ENCODE measurements at regions not wholly inside any gene's neighbourhood (a gene's known extent, or its start where the extent isn't known, plus 50 kb on each side); places are given as distances from the start of the nearest gene placed in this dataset.

DNA sequence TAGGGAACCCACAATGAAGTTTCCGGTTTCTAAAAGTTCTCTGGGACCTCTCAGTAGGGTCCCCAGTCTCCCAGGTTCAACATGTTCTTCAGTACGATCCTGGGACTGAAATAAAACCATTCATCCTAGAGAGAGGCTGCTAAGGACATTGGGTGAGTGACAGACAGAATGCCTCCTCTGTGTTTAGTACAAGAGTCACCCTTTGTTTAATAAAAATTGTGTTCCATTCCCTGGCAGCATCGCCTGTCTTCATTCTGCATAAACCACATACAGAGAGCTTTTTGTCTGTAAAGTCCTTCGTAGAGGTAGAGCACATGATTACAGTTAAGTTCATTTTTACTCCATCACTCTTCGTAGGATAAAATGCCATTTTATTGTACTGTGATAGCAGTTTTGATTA, 95.3 kb upstream of the GPR12 start:
- peak overlapping the region in 1 of 7 donors; percentile 5 for H3K27ac Mint-ChIP-seq
- Histone ChIP-seq H3K36me3 (replicated peaks in 1 of 2; ENCODE audit: control insufficient read depth in 1 of 2, insufficient read depth in 2 of 2, low read length in 2 of 2) (no peaks in the 10 kb centered on the region), H3K9me3 (replicated peaks in 1 of 2; ENCODE audit: control insufficient read depth in 1 of 2, insufficient read depth in 1 of 2, low read length in 2 of 2) (no peaks in the 10 kb centered on the region), H3K27me3 (ENCODE audit: control insufficient read depth in 2 of 2, insufficient read depth in 2 of 2, low read length in 2 of 2) (no peaks in the 10 kb centered on the region), H3K79me2 (ENCODE audit: insufficient read depth, low read length) (no peaks in the 10 kb centered on the region), H4K20me1 (ENCODE audit: insufficient read depth, low read length) (no peaks in the 10 kb centered on the region), H3K4me2 (replicated peaks; ENCODE audit: extremely low read depth, low read length, poor library complexity, severe bottlenecking) (no peak overlapping the region), H2AFZ (ENCODE audit: insufficient read depth, low read depth, low read length, poor library complexity, severe bottlenecking) (no peak overlapping the region), H3K4me3 (replicated peaks in 1 of 3; ENCODE audit: low read depth in 2 of 3, low read length in 3 of 3) (no peak overlapping the region), H3K4me1 (ENCODE audit: control insufficient read depth in 1 of 2, insufficient read depth in 2 of 2, low read length in 2 of 2) (no peaks in the 10 kb centered on the region), H3K27ac (ENCODE audit: low read depth in 1 of 2, low read length in 2 of 2) (no peak overlapping the region), H3K9ac (ENCODE audit: insufficient read depth, low read length, poor library complexity, severe bottlenecking) (no peak overlapping the region)
- H3K27me3 Mint-ChIP-seq (ENCODE audit: low read depth in 3 of 3), result peaks cover 3 to 21% (median 6%) of the 10 kb centered on the region in 3 donors
- peaks cover 0 to 11% (median 2%) of the 10 kb centered on the region in 7 donors for H3K9me3 Mint-ChIP-seq
- H3K4me3 Mint-ChIP-seq, result no peak overlapping the region
- no peaks in the 10 kb centered on the region for H3K36me3 Mint-ChIP-seq
- no peak for TF ChIP-seq CTCF (IDR thresholded peaks at IDR 0.05)
- no peak for DNase-seq
- H3K4me1 Mint-ChIP-seq, result no peaks in the 10 kb centered on the region
- intact Hi-C loops (cut with micrococcal nuclease), result no loop called here
- no CpG with 5 or more reads among the region's 5 CpGs for WGBS (ENCODE audit: insufficient coverage)

DNA sequence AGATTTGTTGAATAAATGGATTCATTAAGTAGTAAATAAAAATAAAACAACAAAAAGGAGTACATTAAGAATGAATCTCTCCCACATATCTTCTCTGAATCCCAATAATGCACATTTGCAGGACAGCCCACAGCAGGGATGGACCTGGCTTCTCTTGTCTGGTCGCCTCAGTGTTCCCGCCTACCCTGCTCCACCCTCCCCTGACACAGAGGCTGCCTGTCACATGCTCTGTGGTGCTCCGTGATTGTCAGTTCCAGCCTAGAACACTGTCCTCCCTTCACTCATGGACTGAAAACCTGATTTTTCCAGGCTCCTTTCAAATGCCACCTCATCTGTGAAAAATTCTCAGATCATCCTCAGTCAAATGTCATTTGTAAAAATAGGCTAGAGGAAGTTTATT, 94.5 kb upstream of the GPR12 start:
- Histone ChIP-seq H3K27ac (ENCODE audit: low read depth in 1 of 2, low read length in 2 of 2) (no peak overlapping the region), H3K4me3 (replicated peaks in 1 of 3; ENCODE audit: low read depth in 2 of 3, low read length in 3 of 3) (no peak overlapping the region), H3K79me2 (ENCODE audit: insufficient read depth, low read length) (no peaks in the 10 kb centered on the region), H3K4me1 (ENCODE audit: control insufficient read depth in 1 of 2, insufficient read depth in 2 of 2, low read length in 2 of 2) (no peaks in the 10 kb centered on the region), H3K36me3 (replicated peaks in 1 of 2; ENCODE audit: control insufficient read depth in 1 of 2, insufficient read depth in 2 of 2, low read length in 2 of 2) (no peaks in the 10 kb centered on the region), H2AFZ (ENCODE audit: insufficient read depth, low read depth, low read length, poor library complexity, severe bottlenecking) (no peak overlapping the region), H4K20me1 (ENCODE audit: insufficient read depth, low read length) (no peaks in the 10 kb centered on the region), H3K27me3 (ENCODE audit: control insufficient read depth in 2 of 2, insufficient read depth in 2 of 2, low read length in 2 of 2) (no peaks in the 10 kb centered on the region), H3K9ac (ENCODE audit: insufficient read depth, low read length, poor library complexity, severe bottlenecking) (no peak overlapping the region), H3K9me3 (replicated peaks in 1 of 2; ENCODE audit: control insufficient read depth in 1 of 2, insufficient read depth in 1 of 2, low read length in 2 of 2) (no peaks in the 10 kb centered on the region), H3K4me2 (replicated peaks; ENCODE audit: extremely low read depth, low read length, poor library complexity, severe bottlenecking) (no peak overlapping the region)
- intact Hi-C loops (cut with micrococcal nuclease), result no loop called here
- no peak overlapping the region for H3K4me3 Mint-ChIP-seq
- no peak overlapping the region for H3K27ac Mint-ChIP-seq
- H3K9me3 Mint-ChIP-seq, result peaks cover 0 to 9% (median 2%) of the 10 kb centered on the region in 7 donors
- H3K4me1 Mint-ChIP-seq, result no peaks in the 10 kb centered on the region
- DNase-seq, result no peak
- 77% methylated on average over 3 of the region's 3 CpGs for WGBS (ENCODE audit: insufficient coverage)
- H3K27me3 Mint-ChIP-seq (ENCODE audit: low read depth in 3 of 3), result peaks cover 3 to 21% (median 6%) of the 10 kb centered on the region in 3 donors
- H3K36me3 Mint-ChIP-seq, result no peaks in the 10 kb centered on the region
- no peak for TF ChIP-seq CTCF (IDR thresholded peaks at IDR 0.05)

All from CD14-positive monocyte (primary cell).